Stimulated activated CD8-positive, alpha-beta memory T cell treated with anti-CD3 and anti-CD28 coated beads, Interleukin-7, amount 100 ng/mL, for 1 hour (primary cell): ENCODE measurements at regions not wholly inside any gene's neighbourhood (a gene's known extent, or its start where the extent isn't known, plus 50 kb on each side); places are given as distances from the start of the nearest gene placed in this dataset.

Source experiments
- DNase-seq, 2 donors: peaks; one replicate each; pipeline ENCODE4 v3.0.0-alpha.2; 2020; ENCODE audit warnings: low read depth in 2 of 2

DNA sequence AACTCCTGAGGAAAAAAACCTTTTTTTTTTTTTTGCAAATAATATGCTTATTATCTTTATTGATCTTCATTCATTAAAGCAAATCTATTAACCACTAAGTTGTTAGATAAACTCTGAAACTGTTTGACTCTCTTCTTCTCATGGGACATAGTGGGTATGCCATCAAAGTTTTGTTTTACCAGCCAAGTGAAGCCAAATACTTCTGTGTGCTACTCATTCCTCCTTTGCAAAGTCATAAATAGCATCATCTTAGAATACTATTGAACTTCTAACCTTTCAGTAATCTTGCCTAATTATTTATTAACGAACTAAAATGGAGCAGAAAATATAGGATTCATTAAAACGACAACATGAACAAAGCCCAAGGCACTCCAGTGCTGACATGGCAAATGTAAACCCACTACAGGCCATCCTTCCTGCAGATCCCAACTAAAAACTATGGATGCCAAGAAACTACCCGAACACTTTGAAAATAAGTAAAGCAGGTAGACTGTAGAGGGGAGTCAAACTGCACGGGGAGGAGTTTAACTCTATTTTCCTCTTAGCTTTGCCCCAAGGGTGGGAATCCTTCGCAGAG lies 61.2 kb upstream of the ODAD2 start:
- DNase-seq, result no peak

DNA sequence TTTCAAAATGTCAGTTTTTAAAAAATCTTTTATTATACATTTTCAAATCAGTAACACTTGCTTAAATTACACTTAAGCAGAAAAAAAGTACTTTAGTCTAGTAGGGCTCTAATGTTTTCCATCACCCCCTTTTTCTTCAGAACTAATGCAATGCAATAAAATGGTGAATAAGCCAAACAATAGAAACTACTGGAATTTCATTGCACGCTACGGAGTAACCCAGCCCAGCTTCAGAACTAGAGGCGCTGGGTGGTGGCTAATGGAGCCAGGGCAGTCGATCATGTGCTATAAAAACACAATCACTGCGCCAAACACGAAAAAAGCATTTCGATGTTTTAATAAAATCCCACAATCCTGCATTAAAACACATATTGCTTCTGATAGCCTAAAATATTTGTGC lies 59.9 kb upstream of the ODAD2 start:
- DNase-seq, result no peak

DNA sequence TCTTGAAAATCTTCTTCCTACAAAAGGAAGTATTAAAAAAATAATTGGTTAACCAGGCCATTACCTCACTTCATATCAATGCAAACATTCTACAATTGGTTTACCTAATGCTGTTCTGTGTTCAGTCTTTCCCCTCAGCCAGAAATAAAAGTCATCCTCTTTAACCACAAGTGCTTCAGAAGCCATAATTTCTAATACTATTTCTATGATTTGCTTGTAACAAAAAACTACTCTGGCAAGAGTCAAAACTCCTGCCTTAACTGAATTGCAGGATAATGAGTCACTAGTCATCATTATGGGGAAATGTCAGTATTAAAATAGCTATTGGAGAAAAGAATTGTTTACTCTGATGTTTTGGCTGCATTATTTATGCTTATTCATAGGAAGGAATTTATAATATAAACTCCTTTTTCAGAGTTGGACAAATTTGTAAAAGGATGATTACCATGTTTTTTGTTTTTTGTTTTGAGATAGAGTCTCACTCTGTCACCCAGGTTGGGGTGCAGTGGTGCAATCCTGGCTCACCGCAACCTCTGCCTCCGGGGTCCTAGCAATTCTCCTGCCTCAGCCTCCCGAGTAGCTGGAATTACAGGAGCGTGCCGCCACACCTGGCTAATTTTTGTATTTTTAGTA lies 55.5 kb upstream of the ODAD2 start:
- DNase-seq, result no peak

DNA sequence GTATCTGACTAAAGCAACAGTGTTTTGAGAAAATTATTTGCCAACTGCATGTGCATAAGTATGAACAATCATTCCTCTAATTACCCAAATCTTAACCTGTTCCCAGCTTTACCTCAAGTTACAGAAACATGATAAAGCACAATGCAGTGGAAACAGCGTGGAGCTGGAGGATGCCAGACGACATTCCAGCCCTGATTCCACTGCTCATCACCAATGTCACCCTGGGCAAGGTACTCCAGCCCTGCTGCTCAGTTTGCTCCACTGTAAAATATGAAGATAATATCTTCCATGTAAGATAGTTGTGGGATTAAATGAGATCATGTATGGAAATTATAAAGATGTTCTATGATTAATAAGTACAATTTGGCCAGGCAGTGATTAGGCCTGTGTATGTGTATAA lies 50.4 kb upstream of the ODAD2 start:
- no peak for DNase-seq
